ENCODE measurements at regions not wholly inside any gene's neighbourhood (a gene's known extent, or its start where the extent isn't known, plus 50 kb on each side); places are given as distances from the start of the nearest gene placed in this dataset.

DNA sequence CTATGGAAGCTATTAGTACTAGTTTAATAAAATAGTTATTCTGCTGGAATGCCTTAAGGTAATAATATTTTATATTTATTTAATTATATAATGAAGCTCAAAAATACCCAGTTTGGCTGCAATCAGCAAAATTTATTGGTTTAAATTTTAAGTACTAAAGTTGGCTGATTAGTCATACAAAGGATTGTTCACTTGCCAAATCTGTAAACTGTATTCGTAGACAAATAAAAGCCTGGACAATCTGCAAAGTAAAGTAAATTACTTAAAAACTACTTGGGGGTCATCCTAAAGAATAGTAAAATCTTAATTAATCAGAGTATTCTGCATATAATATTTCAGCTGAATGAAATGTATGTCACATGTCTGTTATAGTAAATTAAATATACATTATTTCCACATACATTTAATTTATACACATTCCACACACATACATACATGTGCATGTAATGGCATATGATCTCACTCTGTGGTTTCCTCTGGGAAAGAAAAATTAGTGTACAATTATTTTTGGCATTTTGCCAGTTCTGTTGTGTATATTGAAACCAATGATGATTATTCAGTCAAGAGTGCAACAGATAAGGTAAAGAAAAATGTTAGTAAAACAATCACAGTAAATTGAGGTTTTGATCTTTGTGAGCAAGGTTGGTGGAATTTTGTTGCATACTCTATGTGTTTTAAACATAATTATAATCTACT lies 455.9 kb downstream of the CDH9 start:
- Mint-ChIP-seq H3K27ac (no peak overlapping the region), H3K9me3 (peaks cover 9 to 17% of the 10 kb centered on the region in 2 donors), H3K27me3 (ENCODE audit: low read depth in 2 of 2) (no peaks in the 10 kb centered on the region), H3K36me3 (no peaks in the 10 kb centered on the region), H3K4me1 (no peaks in the 10 kb centered on the region), H3K4me3 (no peak overlapping the region)
- DNase-seq (no peak), ATAC-seq (no peak)
- intact Hi-C loops (cut with micrococcal nuclease) = no loop called here
- TF ChIP-seq, protein P1, sequence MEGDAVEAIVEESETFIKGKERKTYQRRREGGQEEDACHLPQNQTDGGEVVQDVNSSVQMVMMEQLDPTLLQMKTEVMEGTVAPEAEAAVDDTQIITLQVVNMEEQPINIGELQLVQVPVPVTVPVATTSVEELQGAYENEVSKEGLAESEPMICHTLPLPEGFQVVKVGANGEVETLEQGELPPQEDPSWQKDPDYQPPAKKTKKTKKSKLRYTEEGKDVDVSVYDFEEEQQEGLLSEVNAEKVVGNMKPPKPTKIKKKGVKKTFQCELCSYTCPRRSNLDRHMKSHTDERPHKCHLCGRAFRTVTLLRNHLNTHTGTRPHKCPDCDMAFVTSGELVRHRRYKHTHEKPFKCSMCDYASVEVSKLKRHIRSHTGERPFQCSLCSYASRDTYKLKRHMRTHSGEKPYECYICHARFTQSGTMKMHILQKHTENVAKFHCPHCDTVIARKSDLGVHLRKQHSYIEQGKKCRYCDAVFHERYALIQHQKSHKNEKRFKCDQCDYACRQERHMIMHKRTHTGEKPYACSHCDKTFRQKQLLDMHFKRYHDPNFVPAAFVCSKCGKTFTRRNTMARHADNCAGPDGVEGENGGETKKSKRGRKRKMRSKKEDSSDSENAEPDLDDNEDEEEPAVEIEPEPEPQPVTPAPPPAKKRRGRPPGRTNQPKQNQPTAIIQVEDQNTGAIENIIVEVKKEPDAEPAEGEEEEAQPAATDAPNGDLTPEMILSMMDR (IDR thresholded peaks at IDR 0.05) = no peak
- no CpG with 5 or more reads among the region's 1 CpG for WGBS (ENCODE audit: insufficient coverage)
- Histone ChIP-seq H3K9me3 (ENCODE audit: control insufficient read depth, insufficient read depth, low read length) (no peaks in the 10 kb centered on the region), H3K27ac (ENCODE audit: low read length) (no peak overlapping the region), H3K4me1 (ENCODE audit: control insufficient read depth, insufficient read depth, low read length) (no peaks in the 10 kb centered on the region), H3K27me3 (ENCODE audit: control insufficient read depth, insufficient read depth, low read length) (no peaks in the 10 kb centered on the region), H3K36me3 (ENCODE audit: control insufficient read depth, insufficient read depth, low read length) (no peaks in the 10 kb centered on the region), H3K4me3 (ENCODE audit: low read length) (no peak overlapping the region)

DNA sequence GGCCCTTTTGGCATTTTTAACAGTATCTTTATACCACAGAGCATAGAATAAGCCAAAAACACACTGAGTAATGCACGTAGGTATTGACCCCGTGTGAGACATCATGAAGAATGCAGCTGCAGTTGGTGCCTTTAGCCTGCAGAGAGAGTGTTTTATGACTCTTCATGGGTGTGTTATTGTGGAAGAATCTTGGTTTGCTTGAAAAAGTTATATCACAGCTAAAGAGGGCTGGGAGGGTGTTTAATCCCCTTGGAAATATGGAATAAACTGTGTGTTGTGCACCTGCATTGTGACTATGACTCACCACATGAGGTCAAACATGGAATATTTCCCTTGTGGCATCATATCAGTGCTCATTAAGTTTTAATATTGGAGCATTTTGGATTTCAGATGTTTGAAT lies 458.7 kb downstream of the CDH9 start:
- H3K9me3 Mint-ChIP-seq = peaks cover 7 to 16% of the 10 kb centered on the region in 2 donors
- intact Hi-C loops (cut with micrococcal nuclease) = no loop called here
- 76% methylated on average over 2 of the region's 2 CpGs for WGBS (ENCODE audit: insufficient coverage)
- H3K36me3 Mint-ChIP-seq = no peaks in the 10 kb centered on the region
- H3K27ac ChIP-seq (ENCODE audit: low read length) = no peak overlapping the region
- H3K36me3 ChIP-seq (ENCODE audit: control insufficient read depth, insufficient read depth, low read length) = no peaks in the 10 kb centered on the region
- DNase-seq (no peak), ATAC-seq (no peak)
- H3K9me3 ChIP-seq (ENCODE audit: control insufficient read depth, insufficient read depth, low read length) = no peaks in the 10 kb centered on the region
- no peak overlapping the region for H3K4me3 Mint-ChIP-seq
- no peak overlapping the region for H3K4me3 ChIP-seq (ENCODE audit: low read length)
- TF ChIP-seq, protein P1 (IDR thresholded peaks at IDR 0.05) = no peak
- no peaks in the 10 kb centered on the region for H3K4me1 ChIP-seq (ENCODE audit: control insufficient read depth, insufficient read depth, low read length)
- H3K27ac Mint-ChIP-seq = no peak overlapping the region
- no peaks in the 10 kb centered on the region for H3K27me3 ChIP-seq (ENCODE audit: control insufficient read depth, insufficient read depth, low read length)
- H3K27me3 Mint-ChIP-seq (ENCODE audit: low read depth in 2 of 2) = no peaks in the 10 kb centered on the region
- H3K4me1 Mint-ChIP-seq = no peaks in the 10 kb centered on the region

DNA sequence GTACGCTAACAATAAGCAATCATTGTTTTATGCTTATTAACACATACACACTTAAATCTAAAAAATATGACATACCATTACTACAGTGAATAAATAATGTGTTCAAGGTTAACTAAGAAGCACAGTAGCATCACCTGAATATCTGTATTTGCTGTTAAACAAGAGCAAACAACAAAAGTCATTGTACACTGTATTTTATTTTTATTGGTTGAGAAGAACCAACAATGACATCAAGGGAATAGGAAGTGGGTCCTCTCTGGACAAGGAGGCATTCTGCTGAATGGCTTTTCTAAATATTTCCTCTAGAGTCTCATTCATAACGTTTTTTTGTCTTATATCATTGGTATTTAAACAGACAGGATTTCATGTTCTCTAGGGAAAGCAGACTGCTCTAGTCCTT lies 460.4 kb downstream of the CDH9 start:
- no peaks in the 10 kb centered on the region for H3K4me1 ChIP-seq (ENCODE audit: control insufficient read depth, insufficient read depth, low read length)
- H3K27me3 ChIP-seq (ENCODE audit: control insufficient read depth, insufficient read depth, low read length) = no peaks in the 10 kb centered on the region
- Mint-ChIP-seq H3K36me3 (no peaks in the 10 kb centered on the region), H3K4me1 (no peaks in the 10 kb centered on the region), H3K9me3 (peaks cover 11 to 13% of the 10 kb centered on the region in 2 donors), H3K27me3 (ENCODE audit: low read depth in 2 of 2) (no peaks in the 10 kb centered on the region), H3K4me3 (no peak overlapping the region), H3K27ac (no peak overlapping the region)
- TF ChIP-seq, protein P1 (IDR thresholded peaks at IDR 0.05) = no peak
- no CpG with 5 or more reads among the region's 2 CpGs for WGBS (ENCODE audit: insufficient coverage)
- no peak for ATAC-seq
- H3K9me3 ChIP-seq (ENCODE audit: control insufficient read depth, insufficient read depth, low read length) = no peaks in the 10 kb centered on the region
- H3K4me3 ChIP-seq (ENCODE audit: low read length) = no peak overlapping the region
- no peak overlapping the region for H3K27ac ChIP-seq (ENCODE audit: low read length)
- no peak for DNase-seq
- intact Hi-C loops (cut with micrococcal nuclease) = no loop called here
- no peaks in the 10 kb centered on the region for H3K36me3 ChIP-seq (ENCODE audit: control insufficient read depth, insufficient read depth, low read length)

DNA sequence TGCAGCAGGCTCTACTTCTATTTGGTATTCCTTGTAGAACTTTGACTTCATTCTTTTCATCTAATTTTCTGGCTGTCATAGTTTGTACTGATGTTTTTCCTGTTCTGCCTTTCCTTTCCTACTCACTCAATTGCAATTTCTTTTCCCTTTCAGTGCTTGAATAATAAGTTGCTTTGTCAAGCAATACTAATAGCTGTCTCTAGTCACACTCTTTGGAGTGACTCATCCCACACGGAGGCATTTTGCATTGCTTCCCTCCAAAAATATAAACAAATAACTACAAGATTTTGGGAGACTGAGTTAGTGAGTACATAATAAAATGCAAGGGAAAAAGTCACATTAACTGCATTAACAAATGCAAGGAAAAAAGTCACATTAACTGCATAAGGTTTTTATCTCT lies 465.9 kb downstream of the CDH9 start:
- no peaks in the 10 kb centered on the region for H3K36me3 ChIP-seq (ENCODE audit: control insufficient read depth, insufficient read depth, low read length)
- Mint-ChIP-seq H3K4me1 (no peaks in the 10 kb centered on the region), H3K27me3 (ENCODE audit: low read depth in 2 of 2) (no peaks in the 10 kb centered on the region), H3K36me3 (peaks cover 14% of the 10 kb centered on the region), H3K27ac (no peak overlapping the region), H3K9me3 (peaks cover 14 to 17% of the 10 kb centered on the region in 2 donors), H3K4me3 (no peak overlapping the region)
- H3K27me3 ChIP-seq (ENCODE audit: control insufficient read depth, insufficient read depth, low read length) = no peaks in the 10 kb centered on the region
- ATAC-seq = no peak
- DNase-seq = no peak
- H3K4me3 ChIP-seq (ENCODE audit: low read length) = no peak overlapping the region
- no CpG with 5 or more reads among the region's 1 CpG for WGBS (ENCODE audit: insufficient coverage)
- TF ChIP-seq, protein P1 (IDR thresholded peaks at IDR 0.05) = no peak
- intact Hi-C loops (cut with micrococcal nuclease) = no loop called here
- peaks cover 22% of the 10 kb centered on the region for H3K9me3 ChIP-seq (ENCODE audit: control insufficient read depth, insufficient read depth, low read length)
- H3K27ac ChIP-seq (ENCODE audit: low read length) = no peak overlapping the region
- H3K4me1 ChIP-seq (ENCODE audit: control insufficient read depth, insufficient read depth, low read length) = no peaks in the 10 kb centered on the region
